ENCODE measurements at regions not wholly inside any gene's neighbourhood (a gene's known extent, or its start where the extent isn't known, plus 50 kb on each side); places are given as distances from the start of the nearest gene placed in this dataset.
"Not testable (repeated sequence)": the region's sequence is repeated elsewhere in the genome, so short reads cannot be mapped to it uniquely, and the experiment has no call there.

- DNase-seq, result peak; percentile 2 to 14
Measured at GRCh38 chr11:31956310-31956709, 134.6 kb upstream of the RCN1 start.

- no peak for DNase-seq
Measured at GRCh38 chr11:31955838-31956237, 135.0 kb upstream of the RCN1 start.

- DNase-seq, result no peak
Measured at GRCh38 chr11:31953803-31954327, 137.0 kb upstream of the RCN1 start.

GRCh38 chr11:31949733-31950200 lies 138.6 kb upstream of the PAX6 start:
- not testable (repeated sequence) for DNase-seq

GRCh38 chr11:31947051-31947450 lies 135.9 kb upstream of the PAX6 start:
- DNase-seq, result no peak

GRCh38 chr11:31943056-31943780 lies 132.1 kb upstream of the PAX6 start:
- no peak for DNase-seq

GRCh38 chr11:31940371-31941037 lies 129.4 kb upstream of the PAX6 start:
- no peak for DNase-seq

- DNase-seq, result no peak
Measured at GRCh38 chr11:31939004-31939403, 127.9 kb upstream of the PAX6 start.

GRCh38 chr11:31936312-31936711 lies 125.2 kb upstream of the PAX6 start:
- no peak for DNase-seq

GRCh38 chr11:31932879-31933278 lies 121.8 kb upstream of the PAX6 start:
- DNase-seq, result no peak

- DNase-seq, result no peak
Measured at GRCh38 chr11:31927982-31928381, 116.9 kb upstream of the PAX6 start.

GRCh38 chr11:31926816-31927528 lies 115.8 kb upstream of the PAX6 start:
- no peak for DNase-seq

- no peak for DNase-seq
Measured at GRCh38 chr11:31926106-31926505, 115.0 kb upstream of the PAX6 start.

- no peak for DNase-seq
Measured at GRCh38 chr11:31922450-31922849, 111.3 kb upstream of the PAX6 start.

- no peak for DNase-seq
Measured at GRCh38 chr11:31921081-31921480, 110.0 kb upstream of the PAX6 start.

GRCh38 chr11:31919175-31919574 lies 108.1 kb upstream of the PAX6 start:
- DNase-seq, result no peak

GRCh38 chr11:31915867-31916266 lies 104.7 kb upstream of the PAX6 start:
- no peak for DNase-seq

- DNase-seq, result no peak
Measured at GRCh38 chr11:31913985-31914384, 102.9 kb upstream of the PAX6 start.

GRCh38 chr11:31912808-31913207 lies 101.7 kb upstream of the PAX6 start:
- DNase-seq, result no peak

- DNase-seq, result no peak
Measured at GRCh38 chr11:31910950-31911576, 99.9 kb upstream of the PAX6 start.

GRCh38 chr11:31903225-31904074 lies 92.3 kb upstream of the PAX6 start:
- DNase-seq, result no peak

GRCh38 chr11:31902706-31903105 lies 91.6 kb upstream of the PAX6 start:
- no peak for DNase-seq

Measured in activated CD4-positive, alpha-beta T cell treated with anti-CD3 and anti-CD28 coated beads, Interleukin-2, amount 50 U/mL, for 48 hours (primary cell).